ENCODE measurements at regions not wholly inside any gene's neighbourhood (a gene's known extent, or its start where the extent isn't known, plus 50 kb on each side); places are given as distances from the start of the nearest gene placed in this dataset.

GRCh38 chr18:56516789-56517188 lies 121.6 kb downstream of the TXNL1 start:
- DNase-seq (ENCODE audit: insufficient read length, low spot score): no peak
- FAIRE-seq: no peak
- TF ChIP-seq SPI1 (IDR thresholded peaks at IDR 0.05; ENCODE audit: low read depth, low read length): no peak
- TF ChIP-seq POU2F2 (IDR thresholded peaks at IDR 0.05; ENCODE audit: low read depth, low read length): no peak
- TF ChIP-seq PAX5 (IDR thresholded peaks at IDR 0.05; ENCODE audit: insufficient read depth, low read length, severe bottlenecking): no peak
- TF ChIP-seq POLR2A (IDR thresholded peaks at IDR 0.05; ENCODE audit: low read depth, low read length): no peak
- TF ChIP-seq POLR2AphosphoS5 (IDR thresholded peaks at IDR 0.05; ENCODE audit: low read depth, low read length): no peak
- no peak for TF ChIP-seq TAF1 (IDR thresholded peaks at IDR 0.05; ENCODE audit: low read depth, low read length)

GRCh38 chr18:56515522-56515921 lies 122.9 kb downstream of the TXNL1 start:
- DNase-seq (ENCODE audit: insufficient read length, low spot score): no peak

DNA sequence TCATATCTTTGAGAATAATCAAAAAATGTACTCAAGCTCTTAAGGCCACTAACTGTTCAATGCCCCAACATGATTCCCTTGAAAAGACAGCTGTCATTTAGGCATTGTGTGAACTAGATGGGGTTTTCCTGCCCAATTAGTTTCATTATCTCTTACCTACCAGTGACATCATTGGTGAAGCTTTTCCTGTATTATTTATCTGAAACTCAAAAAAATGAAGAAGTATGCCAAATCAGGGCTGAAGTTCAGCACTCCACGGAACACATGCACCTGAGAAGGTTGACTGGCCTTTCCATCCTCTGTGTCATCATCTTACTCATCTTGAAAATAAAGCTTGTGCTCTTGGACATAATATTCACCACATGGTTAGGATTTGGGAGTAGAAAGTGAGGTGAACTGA lies 126.4 kb downstream of the TXNL1 start:
- TF ChIP-seq POU2F2 (IDR thresholded peaks at IDR 0.05; ENCODE audit: low read depth, low read length): no peak
- FAIRE-seq (no peak), DNase-seq (ENCODE audit: insufficient read length, low spot score) (no peak)

More at GRCh38 chr18:56515522-56515921, 122.9 kb downstream of the TXNL1 start:
- TF ChIP-seq POU2F2 (IDR thresholded peaks at IDR 0.05; ENCODE audit: low read depth, low read length) (no peak), POLR2A (IDR thresholded peaks at IDR 0.05; ENCODE audit: low read depth, low read length) (no peak), POLR2AphosphoS5 (IDR thresholded peaks at IDR 0.05; ENCODE audit: low read depth, low read length) (no peak), PAX5 (IDR thresholded peaks at IDR 0.05; ENCODE audit: insufficient read depth, low read length, severe bottlenecking) (no peak), SPI1 (IDR thresholded peaks at IDR 0.05; ENCODE audit: low read depth, low read length) (no peak), TAF1 (IDR thresholded peaks at IDR 0.05; ENCODE audit: low read depth, low read length) (no peak)
- FAIRE-seq: no peak

DNA sequence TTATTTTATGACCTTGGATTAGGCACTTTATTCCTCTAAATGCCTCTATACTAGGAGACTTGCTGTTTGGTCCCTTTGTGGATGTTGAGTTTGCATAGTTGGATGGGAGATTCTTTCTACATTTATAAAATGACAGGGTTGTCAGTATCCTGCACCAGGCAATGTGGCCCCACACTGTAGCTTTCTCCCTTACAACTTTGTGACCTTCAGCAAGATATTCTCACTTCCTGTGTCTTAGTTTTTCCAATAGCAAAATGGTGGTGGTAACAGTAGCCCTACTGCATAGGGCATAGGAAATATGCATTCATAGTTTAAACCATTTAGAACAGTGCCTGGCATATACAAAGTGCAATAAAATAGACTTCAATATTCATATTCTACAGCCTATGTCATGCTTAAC lies 128.3 kb downstream of the TXNL1 start:
- DNase-seq (ENCODE audit: insufficient read length, low spot score) (no peak), FAIRE-seq (no peak)
- TF ChIP-seq TAF1 (IDR thresholded peaks at IDR 0.05; ENCODE audit: low read depth, low read length) (no peak), PAX5 (IDR thresholded peaks at IDR 0.05; ENCODE audit: insufficient read depth, low read length, severe bottlenecking) (no peak), POU2F2 (IDR thresholded peaks at IDR 0.05; ENCODE audit: low read depth, low read length) (no peak), POLR2AphosphoS5 (IDR thresholded peaks at IDR 0.05; ENCODE audit: low read depth, low read length) (no peak), POLR2A (IDR thresholded peaks at IDR 0.05; ENCODE audit: low read depth, low read length) (no peak), SPI1 (IDR thresholded peaks at IDR 0.05; ENCODE audit: low read depth, low read length) (no peak)

GRCh38 chr18:56509656-56510055 lies 128.7 kb downstream of the TXNL1 start:
- no peak for TF ChIP-seq TAF1 (IDR thresholded peaks at IDR 0.05; ENCODE audit: low read depth, low read length)
- TF ChIP-seq POU2F2 (IDR thresholded peaks at IDR 0.05; ENCODE audit: low read depth, low read length): no peak
- TF ChIP-seq SPI1 (IDR thresholded peaks at IDR 0.05; ENCODE audit: low read depth, low read length): no peak
- TF ChIP-seq POLR2A (IDR thresholded peaks at IDR 0.05; ENCODE audit: low read depth, low read length): no peak
- TF ChIP-seq PAX5 (IDR thresholded peaks at IDR 0.05; ENCODE audit: insufficient read depth, low read length, severe bottlenecking): no peak
- TF ChIP-seq POLR2AphosphoS5 (IDR thresholded peaks at IDR 0.05; ENCODE audit: low read depth, low read length): no peak
- DNase-seq (ENCODE audit: insufficient read length, low spot score): no peak
- no peak for FAIRE-seq

- TF ChIP-seq POU2F2 (IDR thresholded peaks at IDR 0.05; ENCODE audit: low read depth, low read length) (no peak), PAX5 (IDR thresholded peaks at IDR 0.05; ENCODE audit: insufficient read depth, low read length, severe bottlenecking) (no peak), POLR2AphosphoS5 (IDR thresholded peaks at IDR 0.05; ENCODE audit: low read depth, low read length) (no peak), SPI1 (IDR thresholded peaks at IDR 0.05; ENCODE audit: low read depth, low read length) (no peak), TAF1 (IDR thresholded peaks at IDR 0.05; ENCODE audit: low read depth, low read length) (no peak), POLR2A (IDR thresholded peaks at IDR 0.05; ENCODE audit: low read depth, low read length) (no peak)
- FAIRE-seq (no peak), DNase-seq (ENCODE audit: insufficient read length, low spot score) (no peak)
Observed at GRCh38 chr18:56508370-56509036, 129.9 kb downstream of the TXNL1 start.

GRCh38 chr18:56505971-56506370 lies 132.4 kb downstream of the TXNL1 start:
- no peak for FAIRE-seq
- DNase-seq (ENCODE audit: insufficient read length, low spot score): no peak
- TF ChIP-seq SPI1 (IDR thresholded peaks at IDR 0.05; ENCODE audit: low read depth, low read length) (no peak), PAX5 (IDR thresholded peaks at IDR 0.05; ENCODE audit: insufficient read depth, low read length, severe bottlenecking) (no peak), POU2F2 (IDR thresholded peaks at IDR 0.05; ENCODE audit: low read depth, low read length) (no peak), POLR2A (IDR thresholded peaks at IDR 0.05; ENCODE audit: low read depth, low read length) (no peak), TAF1 (IDR thresholded peaks at IDR 0.05; ENCODE audit: low read depth, low read length) (no peak), POLR2AphosphoS5 (IDR thresholded peaks at IDR 0.05; ENCODE audit: low read depth, low read length) (no peak)

GRCh38 chr18:56505293-56505692 lies 133.1 kb downstream of the TXNL1 start:
- no peak for DNase-seq (ENCODE audit: insufficient read length, low spot score)
- no peak for TF ChIP-seq PAX5 (IDR thresholded peaks at IDR 0.05; ENCODE audit: insufficient read depth, low read length, severe bottlenecking)
- TF ChIP-seq POLR2A (IDR thresholded peaks at IDR 0.05; ENCODE audit: low read depth, low read length): no peak
- TF ChIP-seq SPI1 (IDR thresholded peaks at IDR 0.05; ENCODE audit: low read depth, low read length): no peak
- no peak for TF ChIP-seq POU2F2 (IDR thresholded peaks at IDR 0.05; ENCODE audit: low read depth, low read length)
- TF ChIP-seq TAF1 (IDR thresholded peaks at IDR 0.05; ENCODE audit: low read depth, low read length): no peak
- TF ChIP-seq POLR2AphosphoS5 (IDR thresholded peaks at IDR 0.05; ENCODE audit: low read depth, low read length): no peak
- no peak for FAIRE-seq

DNA sequence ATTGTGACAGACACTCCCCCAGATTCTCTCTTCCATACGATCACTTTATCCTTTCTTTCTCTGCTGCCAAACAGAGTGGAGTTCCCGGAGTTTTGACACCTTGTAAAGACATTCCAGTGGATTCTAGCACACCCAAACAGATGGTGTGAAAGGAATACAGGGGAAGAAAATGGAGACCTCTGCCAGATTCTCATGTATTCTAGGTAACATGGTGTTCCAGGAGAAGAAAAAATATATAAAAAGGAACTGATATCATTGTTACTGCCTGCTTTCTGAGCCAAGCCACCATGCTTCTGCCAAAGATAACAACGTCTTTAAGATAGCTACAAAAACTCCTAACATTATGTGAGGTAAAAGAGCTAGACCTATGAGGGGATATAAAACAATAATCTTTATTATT lies 136.5 kb downstream of the TXNL1 start:
- FAIRE-seq (no peak), DNase-seq (ENCODE audit: insufficient read length, low spot score) (no peak)
- TF ChIP-seq TAF1 (IDR thresholded peaks at IDR 0.05; ENCODE audit: low read depth, low read length) (no peak), POLR2A (IDR thresholded peaks at IDR 0.05; ENCODE audit: low read depth, low read length) (no peak), PAX5 (IDR thresholded peaks at IDR 0.05; ENCODE audit: insufficient read depth, low read length, severe bottlenecking) (no peak), SPI1 (IDR thresholded peaks at IDR 0.05; ENCODE audit: low read depth, low read length) (no peak), POU2F2 (IDR thresholded peaks at IDR 0.05; ENCODE audit: low read depth, low read length) (no peak), POLR2AphosphoS5 (IDR thresholded peaks at IDR 0.05; ENCODE audit: low read depth, low read length) (no peak)

GRCh38 chr18:56495884-56496283 lies 142.5 kb downstream of the TXNL1 start:
- FAIRE-seq (no peak), DNase-seq (ENCODE audit: insufficient read length, low spot score) (no peak)
- TF ChIP-seq POLR2AphosphoS5 (IDR thresholded peaks at IDR 0.05; ENCODE audit: low read depth, low read length) (no peak), SPI1 (IDR thresholded peaks at IDR 0.05; ENCODE audit: low read depth, low read length) (no peak), PAX5 (IDR thresholded peaks at IDR 0.05; ENCODE audit: insufficient read depth, low read length, severe bottlenecking) (no peak), POU2F2 (IDR thresholded peaks at IDR 0.05; ENCODE audit: low read depth, low read length) (no peak), TAF1 (IDR thresholded peaks at IDR 0.05; ENCODE audit: low read depth, low read length) (no peak), POLR2A (IDR thresholded peaks at IDR 0.05; ENCODE audit: low read depth, low read length) (no peak)

Measured in GM12891 (cell line).